SKM-1 treated with dmso at 0.1 percent for 144 hours (cell line): ENCODE measurements at regions not wholly inside any gene's neighbourhood (a gene's known extent, or its start where the extent isn't known, plus 50 kb on each side); places are given as distances from the start of the nearest gene placed in this dataset.
A peak's percentile ranks its signal among the peaks of the same experiment; 100 is the strongest.
"Not testable (repeated sequence)": the region's sequence is repeated elsewhere in the genome, so short reads cannot be mapped to it uniquely, and the experiment has no call there.

Experiments
- DNase-seq: peaks from one replicate; lab custom pipeline; 2025; ENCODE audit not compliant: unreplicated experiment; lab: John Stamatoyannopoulos, UW

DNA sequence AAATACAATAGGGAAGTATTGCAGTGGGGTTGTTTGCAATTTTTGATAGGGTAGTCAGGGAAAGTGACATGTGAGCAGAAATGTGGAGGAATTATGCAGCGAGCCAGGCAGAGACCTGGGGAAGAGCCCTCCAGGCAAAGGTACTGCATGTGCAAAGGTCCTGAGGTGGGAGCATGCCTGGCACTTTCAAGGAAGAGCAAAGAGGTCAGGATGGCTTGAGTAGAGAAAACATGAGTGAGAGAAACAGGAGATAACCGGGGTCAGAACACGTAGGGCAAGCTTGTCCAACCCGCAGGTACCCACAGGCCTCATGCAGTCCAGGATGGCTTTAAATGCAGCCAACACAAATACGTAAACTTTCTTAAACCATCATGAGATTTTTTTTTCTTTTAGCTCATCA lies 71.0 kb downstream of the COQ2 start:
- DNase-seq, result no peak

- no peak for DNase-seq
These were observed 72.4 kb downstream of the COQ2 start for GRCh38 chr4:83212041-83212851.

GRCh38 chr4:83209419-83209818 lies 75.2 kb downstream of the COQ2 start:
- DNase-seq, result no peak

- no peak for DNase-seq
These were observed 75.9 kb downstream of the COQ2 start for GRCh38 chr4:83208371-83209365.

GRCh38 chr4:83207497-83208101 lies 77.0 kb downstream of the COQ2 start:
- DNase-seq, result no peak

GRCh38 chr4:83205760-83206159 lies 78.8 kb downstream of the COQ2 start:
- no peak for DNase-seq

GRCh38 chr4:83204731-83205130 lies 79.9 kb downstream of the COQ2 start:
- DNase-seq, result no peak

GRCh38 chr4:83201761-83202160 lies 82.8 kb downstream of the COQ2 start:
- no peak for DNase-seq

GRCh38 chr4:83197555-83198235 lies 83.2 kb upstream of the PLAC8 start:
- DNase-seq, result peak; percentile 99

DNA sequence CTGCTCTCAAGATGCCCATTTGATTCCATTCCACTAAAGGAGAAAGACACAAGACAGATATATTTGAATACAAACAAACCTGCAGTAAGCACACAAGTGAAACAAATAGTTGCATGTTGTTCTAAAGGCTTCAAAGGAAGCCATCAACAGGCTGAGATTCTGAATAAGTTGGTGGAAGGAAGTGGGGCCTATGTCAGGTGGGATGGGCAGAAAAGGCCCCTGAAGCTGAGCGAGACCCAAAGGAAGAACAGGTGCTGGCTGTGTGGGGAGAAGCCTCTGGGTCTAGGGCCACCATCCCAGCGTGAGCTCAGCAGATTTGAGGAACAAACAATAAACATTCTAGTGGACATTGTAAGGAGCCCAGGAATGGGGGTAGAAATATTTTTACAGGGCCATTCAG lies 82.4 kb upstream of the PLAC8 start:
- no peak for DNase-seq

GRCh38 chr4:83195269-83195668 lies 80.7 kb upstream of the PLAC8 start:
- no peak for DNase-seq

DNA sequence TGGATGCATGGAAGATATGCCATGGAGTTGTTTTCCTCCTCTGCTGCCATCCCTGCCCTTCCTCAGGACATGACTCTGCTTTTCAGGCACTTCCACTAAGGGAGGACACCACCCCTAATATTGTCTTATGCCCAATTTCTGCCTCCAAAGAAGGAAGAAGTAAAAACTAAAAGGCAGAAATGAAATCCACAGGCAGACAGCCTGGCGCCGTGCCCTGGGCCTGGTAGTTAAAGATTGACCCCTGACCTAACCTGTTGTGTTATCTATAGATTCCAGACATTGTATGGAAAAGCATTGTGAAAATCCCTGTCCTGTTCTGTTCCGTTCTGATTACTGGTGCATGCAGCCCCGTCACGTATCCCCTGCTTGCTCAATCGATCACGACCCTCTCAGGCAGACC lies 80.1 kb upstream of the PLAC8 start:
- DNase-seq, result not testable (repeated sequence)

DNA sequence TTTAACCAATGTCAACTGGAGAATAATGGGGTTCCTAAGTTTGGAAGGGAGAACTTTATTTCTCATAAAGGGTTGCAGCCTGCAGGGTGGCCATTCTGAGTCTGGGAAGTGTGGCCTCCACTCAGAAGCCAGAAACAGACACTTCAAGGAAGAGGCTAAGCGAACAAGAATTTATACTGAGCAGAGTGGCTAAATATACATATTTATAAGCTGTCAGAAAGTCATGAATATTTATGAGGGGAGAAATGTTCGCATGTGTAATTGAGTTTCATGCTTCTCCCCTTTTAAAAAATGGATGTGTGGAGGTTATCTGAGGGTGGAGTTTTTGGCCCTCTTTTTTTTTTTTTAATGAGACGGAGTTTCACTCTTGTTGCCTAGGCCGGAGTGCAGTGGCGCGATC lies 78.1 kb upstream of the PLAC8 start:
- DNase-seq, result no peak

DNA sequence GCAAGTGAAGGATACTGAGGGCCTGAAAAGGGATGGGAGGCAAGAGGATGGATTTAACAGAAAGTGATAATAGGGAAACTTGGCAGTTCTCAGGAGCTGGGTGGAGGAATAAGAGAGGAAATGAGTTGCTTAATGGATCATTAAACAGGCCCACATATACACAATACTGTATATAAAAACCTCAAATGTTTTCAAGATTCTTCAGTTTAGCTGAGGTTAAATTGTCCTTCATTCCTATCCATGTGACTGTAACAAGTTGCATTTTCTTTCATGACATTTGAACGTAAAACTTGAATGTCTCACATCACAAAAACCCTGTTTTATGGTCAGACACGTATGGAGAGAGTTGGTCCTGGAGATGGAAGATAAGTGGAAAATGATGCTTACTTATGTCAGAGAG lies 76.5 kb upstream of the PLAC8 start:
- no peak for DNase-seq

- DNase-seq, result no peak
These were observed 75.2 kb upstream of the PLAC8 start for GRCh38 chr4:83189631-83190136.

GRCh38 chr4:83180431-83180968 lies 66.0 kb upstream of the PLAC8 start:
- no peak for DNase-seq

- DNase-seq, result no peak
These were observed 64.7 kb upstream of the PLAC8 start for GRCh38 chr4:83179205-83179604.

DNA sequence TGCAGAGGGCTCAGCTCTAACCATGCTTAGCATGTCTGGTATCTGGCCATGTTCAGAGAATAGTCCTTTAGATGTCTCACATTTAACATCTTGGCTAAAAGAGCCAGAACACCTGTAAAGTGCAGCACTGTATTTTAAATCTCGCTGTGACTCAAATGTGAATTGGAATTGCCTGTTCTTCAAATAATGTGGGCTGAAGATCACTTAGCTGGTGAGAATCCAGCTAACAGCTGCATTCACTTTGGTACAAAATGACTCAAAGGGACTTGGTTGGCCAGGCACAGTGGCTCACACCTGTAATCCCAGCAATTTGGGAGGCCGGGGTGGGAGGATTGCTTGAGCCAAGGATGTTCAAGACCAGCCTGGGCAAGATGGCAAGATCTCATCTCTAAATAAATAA lies 63.5 kb upstream of the PLAC8 start:
- no peak for DNase-seq

DNA sequence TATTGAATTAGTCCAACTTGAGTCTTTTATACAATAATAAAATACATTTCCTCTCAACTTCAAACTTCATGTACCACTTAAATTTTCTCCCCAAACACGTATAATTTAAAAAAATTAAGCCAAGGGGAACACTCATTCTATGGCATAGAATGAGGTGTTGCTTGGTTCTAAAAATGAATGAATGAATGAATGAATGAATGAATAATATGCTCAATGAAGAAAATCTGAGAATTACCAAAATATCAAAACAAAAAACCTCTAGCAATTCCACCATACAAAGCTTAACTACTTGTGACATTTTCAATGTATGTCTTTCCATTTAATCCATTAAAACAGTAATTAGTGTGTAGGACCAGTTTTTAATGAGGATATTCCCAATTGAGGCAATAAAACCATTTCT lies 62.7 kb upstream of the PLAC8 start:
- no peak for DNase-seq

DNA sequence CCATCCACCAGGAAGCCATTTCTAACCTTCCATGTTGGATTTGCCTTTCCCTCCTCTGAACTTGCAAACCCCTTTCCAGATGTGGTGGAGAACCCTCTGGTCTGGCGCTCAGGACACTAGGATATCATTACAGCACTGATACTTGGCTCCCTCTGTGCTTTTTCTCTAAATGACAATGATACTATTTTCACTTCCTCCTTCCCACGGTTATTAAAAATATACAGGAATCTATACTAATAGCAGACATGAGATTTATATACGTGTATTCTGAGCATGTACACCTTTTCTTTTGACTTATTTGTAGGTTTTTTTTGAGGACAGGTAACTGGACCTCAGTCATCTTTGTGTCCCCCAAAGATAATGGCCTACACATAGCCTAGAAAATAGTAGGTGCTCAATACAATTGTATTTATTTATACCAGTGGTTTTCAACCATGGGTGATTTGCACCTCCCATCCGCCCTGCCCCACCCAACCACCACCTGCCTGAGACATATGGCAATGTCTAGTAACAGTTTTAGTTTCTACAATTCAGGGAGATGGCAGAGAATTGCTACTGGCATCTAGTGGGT lies 60.4 kb upstream of the PLAC8 start:
- no peak for DNase-seq
